Colonic mucosa (tissue), 4 donors: ENCODE measurements at regions not wholly inside any gene's neighbourhood (a gene's known extent, or its start where the extent isn't known, plus 50 kb on each side); places are given as distances from the start of the nearest gene placed in this dataset.
"Not testable (repeated sequence)": the region's sequence is repeated elsewhere in the genome, so short reads cannot be mapped to it uniquely, and the experiment has no call there.

Experiments used
- DNase-seq: peaks from one replicate; pipeline ENCODE4 v3.0.0-alpha.2; 2020
- H3K27ac ChIP-seq: fragments of 200-600 bp; one replicate; pipeline ENCODE4 v1.8.0; 2021
- H3K27me3 ChIP-seq: fragments of 200-600 bp; one replicate; pipeline ENCODE4 v1.8.0; 2021
- H3K36me3 ChIP-seq: fragments of 200-600 bp; one replicate; pipeline ENCODE4 v1.8.0; 2021
- H3K4me1 ChIP-seq: fragments of 200-600 bp; one replicate; pipeline ENCODE4 v1.8.0; 2021; ENCODE audit warnings: mild to moderate bottlenecking
- H3K4me3 ChIP-seq: fragments of 200-600 bp; one replicate; pipeline ENCODE4 v1.8.0; 2021
- H3K9ac ChIP-seq, 2 donors: one replicate each; pipeline ENCODE4 v1.7.0; 2013; ENCODE audit warnings: control low read depth in 2 of 2, low read depth in 2 of 2, low read length in 2 of 2
- H3K9me3 ChIP-seq: fragments of 200-600 bp; one replicate; pipeline ENCODE4 v1.8.0; 2021
- intact Hi-C: fragments of 100-400 bp; cut with DNase I; formaldehyde crosslinking; loops from one replicate; pipeline ENCODE4 v1.14.1; 2022
- TF ChIP-seq, protein P1 (sequence below): fragments of 200-600 bp; IDR thresholded peaks from one replicate; pipeline ENCODE4 v1.8.0; 2022; ENCODE audit warnings: antibody characterized with exemption, mild to moderate bottlenecking
- donor health status: healthy.
- donor health status: DM: no; HTN: no; CAD: no.
- donor health status: DM: no; HTN: no; CAD: no.

DNA sequence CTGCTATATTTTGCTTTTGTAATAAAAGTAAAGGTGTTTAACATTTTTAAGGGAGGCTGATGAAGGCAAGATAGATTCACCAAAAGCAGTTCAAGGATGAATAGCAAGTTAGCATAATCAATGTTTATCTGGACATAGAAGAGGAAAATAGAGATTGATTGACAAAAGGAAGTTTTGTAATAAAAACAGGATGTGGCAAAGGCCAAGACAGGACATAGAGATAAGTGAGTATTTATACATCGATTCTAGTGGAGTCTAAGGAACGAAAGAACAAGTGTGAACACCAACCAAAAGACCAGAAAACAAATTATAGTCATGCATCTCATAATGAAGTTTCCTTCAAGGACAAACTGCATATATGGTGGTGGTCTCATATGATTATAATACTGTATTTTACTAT is 123.8 kb downstream of the CCDC71L start:
- no peak for DNase-seq
- intact Hi-C loops = no loop called here
- no peaks in the 10 kb centered on the region for H3K36me3 ChIP-seq
- H3K27me3 ChIP-seq = no peaks in the 10 kb centered on the region
- H3K9ac ChIP-seq = no peak overlapping the region
- no peaks in the 10 kb centered on the region for H3K4me1 ChIP-seq
- TF ChIP-seq, protein P1, sequence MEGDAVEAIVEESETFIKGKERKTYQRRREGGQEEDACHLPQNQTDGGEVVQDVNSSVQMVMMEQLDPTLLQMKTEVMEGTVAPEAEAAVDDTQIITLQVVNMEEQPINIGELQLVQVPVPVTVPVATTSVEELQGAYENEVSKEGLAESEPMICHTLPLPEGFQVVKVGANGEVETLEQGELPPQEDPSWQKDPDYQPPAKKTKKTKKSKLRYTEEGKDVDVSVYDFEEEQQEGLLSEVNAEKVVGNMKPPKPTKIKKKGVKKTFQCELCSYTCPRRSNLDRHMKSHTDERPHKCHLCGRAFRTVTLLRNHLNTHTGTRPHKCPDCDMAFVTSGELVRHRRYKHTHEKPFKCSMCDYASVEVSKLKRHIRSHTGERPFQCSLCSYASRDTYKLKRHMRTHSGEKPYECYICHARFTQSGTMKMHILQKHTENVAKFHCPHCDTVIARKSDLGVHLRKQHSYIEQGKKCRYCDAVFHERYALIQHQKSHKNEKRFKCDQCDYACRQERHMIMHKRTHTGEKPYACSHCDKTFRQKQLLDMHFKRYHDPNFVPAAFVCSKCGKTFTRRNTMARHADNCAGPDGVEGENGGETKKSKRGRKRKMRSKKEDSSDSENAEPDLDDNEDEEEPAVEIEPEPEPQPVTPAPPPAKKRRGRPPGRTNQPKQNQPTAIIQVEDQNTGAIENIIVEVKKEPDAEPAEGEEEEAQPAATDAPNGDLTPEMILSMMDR = no peak
- no peaks in the 10 kb centered on the region for H3K9me3 ChIP-seq
- H3K4me3 ChIP-seq = no peak overlapping the region
- H3K27ac ChIP-seq = no peak overlapping the region

DNA sequence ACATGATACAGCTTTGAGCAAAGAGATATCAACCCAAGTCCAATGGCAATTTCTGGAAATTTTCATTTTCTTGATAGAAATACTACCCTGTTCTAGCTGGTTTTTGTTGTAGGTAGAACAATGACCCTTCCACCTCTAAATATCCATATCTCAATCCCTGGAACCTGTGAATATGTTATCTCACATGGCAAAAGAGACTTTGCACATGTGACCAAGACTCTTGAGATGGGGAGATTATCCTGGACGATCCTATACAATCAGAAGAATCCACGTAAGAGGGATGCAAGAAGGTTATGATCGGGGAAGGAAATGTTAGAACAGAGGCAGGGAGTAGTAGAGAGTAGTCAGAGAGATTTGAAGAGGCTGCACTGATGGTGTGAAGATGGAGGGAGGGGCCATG is 124.9 kb downstream of the CCDC71L start:
- DNase-seq = no peak
- Histone ChIP-seq H3K27ac (no peak overlapping the region), H3K9me3 (no peaks in the 10 kb centered on the region), H3K4me1 (no peaks in the 10 kb centered on the region), H3K27me3 (no peaks in the 10 kb centered on the region), H3K4me3 (no peak overlapping the region), H3K36me3 (no peaks in the 10 kb centered on the region), H3K9ac (no peak overlapping the region)
- TF ChIP-seq, protein P1 = no peak
- intact Hi-C loops = no loop called here

DNA sequence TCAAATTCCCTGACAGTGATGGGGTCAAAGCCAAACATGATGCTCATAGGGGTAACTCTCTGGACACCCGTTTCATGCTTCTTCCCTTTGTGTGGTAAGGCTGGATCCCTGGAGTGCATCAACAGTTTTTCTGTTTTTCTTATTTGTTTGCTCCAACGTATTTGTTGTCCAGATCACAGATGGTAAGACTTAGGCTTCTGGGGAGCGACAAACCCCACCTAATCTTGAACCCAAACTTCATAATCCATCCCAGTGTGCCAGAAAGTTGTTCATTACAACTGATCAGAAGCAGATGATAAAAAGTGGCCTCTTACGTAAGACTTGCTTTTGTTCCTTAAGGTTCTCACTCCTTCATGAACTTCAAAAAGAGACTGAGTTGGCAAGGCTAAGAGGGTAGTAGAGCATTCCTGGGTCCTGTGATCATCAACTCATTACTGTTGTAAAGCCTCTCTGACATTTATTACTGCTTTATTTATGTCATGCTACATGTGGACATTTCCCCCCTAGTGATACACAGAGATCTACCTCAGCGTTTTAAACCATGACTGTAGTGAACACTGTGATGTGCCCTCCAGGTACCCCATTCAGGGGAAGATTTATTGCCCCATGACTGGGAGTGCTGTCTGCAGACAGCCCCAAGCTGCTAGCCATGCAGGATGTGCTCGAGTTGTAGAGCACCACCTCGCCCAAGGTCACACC is 125.6 kb downstream of the CCDC71L start:
- Histone ChIP-seq H3K9me3 (no peaks in the 10 kb centered on the region), H3K9ac (no peak overlapping the region), H3K4me1 (no peaks in the 10 kb centered on the region), H3K4me3 (no peak overlapping the region), H3K36me3 (no peaks in the 10 kb centered on the region), H3K27me3 (no peaks in the 10 kb centered on the region), H3K27ac (no peak overlapping the region)
- intact Hi-C loops = no loop called here
- TF ChIP-seq, protein P1 = no peak
- DNase-seq = no peak

DNA sequence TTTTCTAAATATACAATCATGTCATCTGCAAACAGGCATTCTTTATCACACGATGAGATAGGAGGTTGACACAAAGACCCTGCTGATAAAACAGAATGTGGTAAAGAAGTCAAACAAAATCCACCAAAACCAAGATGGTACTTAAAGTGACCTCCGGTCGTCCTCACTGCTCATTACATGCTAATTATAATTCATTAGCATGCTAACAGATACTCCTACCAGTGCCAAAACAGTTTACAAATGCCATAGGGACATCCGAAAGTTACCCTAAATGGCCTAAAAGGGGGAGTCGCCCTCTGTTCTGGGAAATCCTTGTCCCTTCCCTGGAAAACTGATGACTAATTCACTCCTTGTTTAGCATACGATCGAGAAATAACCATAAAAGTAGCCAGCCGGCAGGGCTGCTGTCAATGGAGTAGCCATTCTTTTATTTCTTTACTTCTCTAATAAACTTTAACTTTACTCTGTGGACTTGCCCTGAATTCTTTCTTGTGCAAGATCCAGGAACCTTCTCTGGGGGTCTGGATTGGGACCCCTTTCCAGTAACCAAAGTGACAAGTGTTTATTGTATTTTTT is 126.6 kb downstream of the CCDC71L start:
- no peak overlapping the region for H3K4me3 ChIP-seq
- H3K4me1 ChIP-seq = no peaks in the 10 kb centered on the region
- no peak overlapping the region for H3K27ac ChIP-seq
- H3K27me3 ChIP-seq = no peaks in the 10 kb centered on the region
- H3K9ac ChIP-seq = no peak overlapping the region
- DNase-seq = no peak
- no peaks in the 10 kb centered on the region for H3K36me3 ChIP-seq
- TF ChIP-seq, protein P1 = no peak
- no peaks in the 10 kb centered on the region for H3K9me3 ChIP-seq
- intact Hi-C loops = no loop called here

DNA sequence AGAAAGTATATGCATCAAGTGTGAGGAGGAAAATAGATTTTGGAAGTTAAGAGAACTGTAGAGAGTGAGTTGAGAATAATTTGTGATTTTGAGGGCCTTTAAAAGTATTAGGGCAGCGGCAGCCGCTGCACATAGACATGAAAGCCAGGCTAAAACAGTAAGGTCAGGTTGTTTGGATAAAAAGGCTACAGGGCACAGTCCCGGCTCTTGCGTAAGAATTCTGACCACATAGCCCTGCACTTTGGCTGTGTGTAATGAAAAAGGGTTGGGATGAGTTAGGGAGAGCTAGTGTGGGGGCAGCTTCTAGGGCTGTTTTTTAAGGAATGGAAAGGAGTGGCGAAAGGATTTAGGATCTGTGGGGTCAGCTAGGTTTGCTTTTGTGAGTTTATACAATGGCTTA is 130.8 kb downstream of the CCDC71L start:
- H3K9me3 ChIP-seq, H3K9ac ChIP-seq, H3K36me3 ChIP-seq, DNase-seq, intact Hi-C loops, H3K4me1 ChIP-seq, H3K27ac ChIP-seq, H3K4me3 ChIP-seq, H3K27me3 ChIP-seq: not testable (repeated sequence)

DNA sequence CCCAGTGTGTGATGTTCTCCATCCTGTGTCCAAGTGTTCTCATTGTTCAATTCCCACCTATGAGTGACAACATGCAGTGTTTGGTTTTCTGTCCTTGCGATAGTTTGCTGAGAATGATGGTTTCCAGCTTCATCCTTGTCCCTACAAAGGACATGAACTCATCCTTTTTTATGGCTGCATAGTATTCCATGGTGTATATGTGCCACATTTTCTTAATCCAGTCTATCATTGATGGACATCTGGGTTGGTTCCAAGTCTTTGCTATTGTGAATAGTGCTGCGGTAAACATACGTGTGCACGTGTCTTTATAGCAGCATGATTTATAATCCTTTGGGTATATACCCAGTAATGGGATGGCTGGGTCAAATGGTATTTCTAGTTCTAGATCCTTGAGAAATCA is 134.3 kb downstream of the CCDC71L start:
- H3K4me1 ChIP-seq, H3K27me3 ChIP-seq, H3K4me3 ChIP-seq, DNase-seq, H3K27ac ChIP-seq, H3K9ac ChIP-seq, intact Hi-C loops, H3K36me3 ChIP-seq, H3K9me3 ChIP-seq: not testable (repeated sequence)
